C4-2B (cell line): ENCODE measurements at regions not wholly inside any gene's neighbourhood (a gene's known extent, or its start where the extent isn't known, plus 50 kb on each side); places are given as distances from the start of the nearest gene placed in this dataset.
"Not testable (repeated sequence)": the region's sequence is repeated elsewhere in the genome, so short reads cannot be mapped to it uniquely, and the experiment has no call there.

Experiments
- H3K27ac ChIP-seq: fragments of 450-650 bp; 2 replicates; pipeline ENCODE4 v1.5.1; 2017
- CTCF ChIP-seq: fragments of 450-650 bp; conservative IDR thresholded peaks from 2 replicates; pipeline ENCODE4 v1.5.1; 2017; ENCODE audit warnings: mild to moderate bottlenecking
- ZFX ChIP-seq: fragments of 450-650 bp; IDR thresholded peaks from 2 replicates; pipeline ENCODE4 v1.6.1; 2017

GRCh38 chr15:38997841-38998240 is 433.2 kb upstream of the RASGRP1 start:
- no peak overlapping the region for H3K27ac ChIP-seq
- TF ChIP-seq ZFX, result no peak
- no peak for TF ChIP-seq CTCF

GRCh38 chr15:39000008-39000734 is 435.6 kb upstream of the RASGRP1 start:
- H3K27ac ChIP-seq, result no peak overlapping the region
- TF ChIP-seq ZFX (no peak), CTCF (no peak)

- no peak overlapping the region for H3K27ac ChIP-seq
- TF ChIP-seq CTCF, result no peak
Measured at GRCh38 chr15:39009740-39010139, 445.1 kb upstream of the RASGRP1 start.

GRCh38 chr15:39011066-39011465 is 446.5 kb upstream of the RASGRP1 start:
- H3K27ac ChIP-seq, result not testable (repeated sequence)

GRCh38 chr15:39013262-39013661 is 448.6 kb upstream of the RASGRP1 start:
- TF ChIP-seq ZFX, result no peak
- no peak for TF ChIP-seq CTCF
- H3K27ac ChIP-seq, result no peak overlapping the region

- TF ChIP-seq CTCF, result no peak
- TF ChIP-seq ZFX, result no peak
- H3K27ac ChIP-seq, result no peak overlapping the region
Measured at GRCh38 chr15:39014682-39015081, 450.1 kb upstream of the RASGRP1 start.

GRCh38 chr15:39016706-39017105 is 452.1 kb upstream of the RASGRP1 start:
- TF ChIP-seq ZFX (no peak), CTCF (no peak)
- H3K27ac ChIP-seq, result no peak overlapping the region

- H3K27ac ChIP-seq, result no peak overlapping the region
- TF ChIP-seq ZFX (no peak), CTCF (no peak)
Measured at GRCh38 chr15:39018966-39019365, 454.4 kb upstream of the RASGRP1 start.
